ENCODE measurements at regions not wholly inside any gene's neighbourhood (a gene's known extent, or its start where the extent isn't known, plus 50 kb on each side); places are given as distances from the start of the nearest gene placed in this dataset.

DNA sequence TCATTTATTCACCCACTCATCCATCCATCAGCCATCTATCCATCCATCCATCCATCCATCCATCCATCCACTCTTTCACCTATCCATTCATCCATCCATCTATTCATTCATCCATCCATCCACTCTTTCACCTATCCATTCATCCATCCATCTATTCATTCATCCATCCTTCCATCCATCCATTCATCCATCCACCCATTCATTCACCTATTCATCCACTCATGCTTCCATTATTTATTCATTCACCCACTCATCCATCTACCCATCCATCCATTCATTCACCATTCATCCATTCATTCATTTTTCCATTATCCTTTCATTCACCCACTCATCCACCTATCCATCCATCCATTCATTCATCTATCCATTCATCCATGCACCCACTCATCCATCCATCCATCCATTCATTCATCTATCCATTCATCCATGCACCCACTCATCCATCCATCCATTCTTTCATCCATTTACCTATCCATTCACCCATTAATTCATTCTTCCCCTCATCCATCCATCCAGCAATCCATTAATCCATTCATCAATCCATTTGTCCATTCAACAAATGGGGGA is 360.9 kb downstream of the ADGRD1 start:
- TF ChIP-seq, protein P1, sequence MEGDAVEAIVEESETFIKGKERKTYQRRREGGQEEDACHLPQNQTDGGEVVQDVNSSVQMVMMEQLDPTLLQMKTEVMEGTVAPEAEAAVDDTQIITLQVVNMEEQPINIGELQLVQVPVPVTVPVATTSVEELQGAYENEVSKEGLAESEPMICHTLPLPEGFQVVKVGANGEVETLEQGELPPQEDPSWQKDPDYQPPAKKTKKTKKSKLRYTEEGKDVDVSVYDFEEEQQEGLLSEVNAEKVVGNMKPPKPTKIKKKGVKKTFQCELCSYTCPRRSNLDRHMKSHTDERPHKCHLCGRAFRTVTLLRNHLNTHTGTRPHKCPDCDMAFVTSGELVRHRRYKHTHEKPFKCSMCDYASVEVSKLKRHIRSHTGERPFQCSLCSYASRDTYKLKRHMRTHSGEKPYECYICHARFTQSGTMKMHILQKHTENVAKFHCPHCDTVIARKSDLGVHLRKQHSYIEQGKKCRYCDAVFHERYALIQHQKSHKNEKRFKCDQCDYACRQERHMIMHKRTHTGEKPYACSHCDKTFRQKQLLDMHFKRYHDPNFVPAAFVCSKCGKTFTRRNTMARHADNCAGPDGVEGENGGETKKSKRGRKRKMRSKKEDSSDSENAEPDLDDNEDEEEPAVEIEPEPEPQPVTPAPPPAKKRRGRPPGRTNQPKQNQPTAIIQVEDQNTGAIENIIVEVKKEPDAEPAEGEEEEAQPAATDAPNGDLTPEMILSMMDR (IDR thresholded peaks at IDR 0.05) = no peak
- TF ChIP-seq POLR2A (IDR thresholded peaks at IDR 0.05) = no peak

All from lower leg skin (tissue), 3 donors.